ENCODE measurements at regions not wholly inside any gene's neighbourhood (a gene's known extent, or its start where the extent isn't known, plus 50 kb on each side); places are given as distances from the start of the nearest gene placed in this dataset.

- no peak for TF ChIP-seq RAD21 (IDR thresholded peaks at IDR 0.05; ENCODE audit: insufficient read depth, low read depth, low read length)
- TF ChIP-seq, protein P1, sequence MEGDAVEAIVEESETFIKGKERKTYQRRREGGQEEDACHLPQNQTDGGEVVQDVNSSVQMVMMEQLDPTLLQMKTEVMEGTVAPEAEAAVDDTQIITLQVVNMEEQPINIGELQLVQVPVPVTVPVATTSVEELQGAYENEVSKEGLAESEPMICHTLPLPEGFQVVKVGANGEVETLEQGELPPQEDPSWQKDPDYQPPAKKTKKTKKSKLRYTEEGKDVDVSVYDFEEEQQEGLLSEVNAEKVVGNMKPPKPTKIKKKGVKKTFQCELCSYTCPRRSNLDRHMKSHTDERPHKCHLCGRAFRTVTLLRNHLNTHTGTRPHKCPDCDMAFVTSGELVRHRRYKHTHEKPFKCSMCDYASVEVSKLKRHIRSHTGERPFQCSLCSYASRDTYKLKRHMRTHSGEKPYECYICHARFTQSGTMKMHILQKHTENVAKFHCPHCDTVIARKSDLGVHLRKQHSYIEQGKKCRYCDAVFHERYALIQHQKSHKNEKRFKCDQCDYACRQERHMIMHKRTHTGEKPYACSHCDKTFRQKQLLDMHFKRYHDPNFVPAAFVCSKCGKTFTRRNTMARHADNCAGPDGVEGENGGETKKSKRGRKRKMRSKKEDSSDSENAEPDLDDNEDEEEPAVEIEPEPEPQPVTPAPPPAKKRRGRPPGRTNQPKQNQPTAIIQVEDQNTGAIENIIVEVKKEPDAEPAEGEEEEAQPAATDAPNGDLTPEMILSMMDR (IDR thresholded peaks at IDR 0.05 in 2 of 3, conservative IDR thresholded peaks at IDR 0.05 in 1 of 3; ENCODE audit: control insufficient read depth in 2 of 3, extremely low read depth in 1 of 3, insufficient read depth in 1 of 3, low read depth in 3 of 3, low read length in 3 of 3) = no peak
- no peak for TF ChIP-seq NRF1 (conservative IDR thresholded peaks at IDR 0.05; ENCODE audit: low read depth, low read length)
- TF ChIP-seq TCF7 (IDR thresholded peaks at IDR 0.05; ENCODE audit: borderline replicate concordance) = no peak
- no peak for TF ChIP-seq JUNB (IDR thresholded peaks at IDR 0.05)
- TF ChIP-seq ATF3 (IDR thresholded peaks at IDR 0.05; ENCODE audit: borderline replicate concordance, extremely low read depth, low read depth, low read length) = no peak
- TF ChIP-seq, protein P2, sequence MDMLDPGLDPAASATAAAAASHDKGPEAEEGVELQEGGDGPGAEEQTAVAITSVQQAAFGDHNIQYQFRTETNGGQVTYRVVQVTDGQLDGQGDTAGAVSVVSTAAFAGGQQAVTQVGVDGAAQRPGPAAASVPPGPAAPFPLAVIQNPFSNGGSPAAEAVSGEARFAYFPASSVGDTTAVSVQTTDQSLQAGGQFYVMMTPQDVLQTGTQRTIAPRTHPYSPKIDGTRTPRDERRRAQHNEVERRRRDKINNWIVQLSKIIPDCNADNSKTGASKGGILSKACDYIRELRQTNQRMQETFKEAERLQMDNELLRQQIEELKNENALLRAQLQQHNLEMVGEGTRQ (IDR thresholded peaks at IDR 0.05; ENCODE audit: borderline replicate concordance, low read depth, low read length) = no peak
Observed at GRCh38 chr14:76964695-76965094, 63.8 kb downstream of the IRF2BPL start.

Data from GM12878 (cell line).